Astrocyte (in vitro differentiated cells and primary cell): ENCODE measurements at regions not wholly inside any gene's neighbourhood (a gene's known extent, or its start where the extent isn't known, plus 50 kb on each side); places are given as distances from the start of the nearest gene placed in this dataset.
"Not testable (repeated sequence)": the region's sequence is repeated elsewhere in the genome, so short reads cannot be mapped to it uniquely, and the experiment has no call there.

Experiments
- DNase-seq: peaks from one replicate; pipeline ENCODE4 v3.0.0-alpha.2; 2010; ENCODE audit warnings: low read depth
- FAIRE-seq: peaks from 2 replicates; lab custom pipeline; 2011; peaks lifted over from hg19 to GRCh38; lab: Jason Lieb, UNC
- H2AFZ ChIP-seq: 2 replicates; pipeline ENCODE4 v1.6.0; 2012; ENCODE audit warnings: low read depth, low read length, inconsistent platforms
- H3K27ac ChIP-seq: 2 replicates; pipeline ENCODE4 v1.5.1; 2011; ENCODE audit warnings: low read depth, low read length, inconsistent platforms
- H3K27me3 ChIP-seq: 2 replicates; pipeline ENCODE4 v1.6.0; 2011; ENCODE audit warnings: low read length, inconsistent platforms; ENCODE audit not compliant: insufficient read depth
- H3K36me3 ChIP-seq: 2 replicates; pipeline ENCODE4 v1.5.1; 2011; ENCODE audit warnings: low read length, inconsistent platforms; ENCODE audit not compliant: insufficient read depth
- H3K4me1 ChIP-seq: 2 replicates; pipeline ENCODE4 v1.5.1; 2011; ENCODE audit warnings: low read length, inconsistent platforms; ENCODE audit not compliant: insufficient read depth
- H3K4me2 ChIP-seq: 2 replicates; pipeline ENCODE4 v1.6.0; 2012; ENCODE audit warnings: low read length, inconsistent platforms
- H3K4me3 ChIP-seq: 2 replicates; pipeline ENCODE4 v1.5.1; 2011; ENCODE audit warnings: low read depth, mild to moderate bottlenecking, low read length, inconsistent platforms; ENCODE audit not compliant: insufficient read depth
- H3K79me2 ChIP-seq: 2 replicates; pipeline ENCODE4 v1.6.0; 2012; ENCODE audit warnings: mild to moderate bottlenecking, low read length, inconsistent platforms; ENCODE audit not compliant: insufficient read depth
- H3K9ac ChIP-seq: 2 replicates; pipeline ENCODE4 v1.6.0; 2012; ENCODE audit warnings: mild to moderate bottlenecking, low read length, inconsistent platforms
- H3K9me3 ChIP-seq: 2 replicates; pipeline ENCODE4 v1.5.1; 2012; ENCODE audit warnings: low read depth, mild to moderate bottlenecking, low read length, inconsistent platforms; ENCODE audit not compliant: insufficient read depth
- H4K20me1 ChIP-seq: 2 replicates; pipeline ENCODE4 v1.6.0; 2012; ENCODE audit warnings: low read length, inconsistent platforms; ENCODE audit not compliant: insufficient read depth
- H3K27ac Mint-ChIP-seq: one replicate; pipeline ENCODE4 v1.8.0; 2021; ENCODE audit warnings: mild to moderate bottlenecking, mixed read lengths; ENCODE audit not compliant: unreplicated experiment
- H3K27me3 Mint-ChIP-seq: one replicate; pipeline ENCODE4 v1.8.0; 2021; ENCODE audit warnings: low read depth, mixed read lengths; ENCODE audit not compliant: unreplicated experiment
- H3K36me3 Mint-ChIP-seq: one replicate; pipeline ENCODE4 v1.8.0; 2021; ENCODE audit warnings: low read depth, mixed read lengths; ENCODE audit not compliant: unreplicated experiment
- H3K4me1 Mint-ChIP-seq: one replicate; pipeline ENCODE4 v1.8.0; 2021; ENCODE audit warnings: low read depth, mixed read lengths; ENCODE audit not compliant: unreplicated experiment
- H3K4me3 Mint-ChIP-seq: one replicate; pipeline ENCODE4 v1.8.0; 2021; ENCODE audit warnings: mild to moderate bottlenecking, moderate library complexity, mixed read lengths; ENCODE audit not compliant: unreplicated experiment
- H3K9me3 Mint-ChIP-seq: one replicate; pipeline ENCODE4 v1.8.0; 2021; ENCODE audit warnings: mild to moderate bottlenecking, mixed read lengths; ENCODE audit not compliant: unreplicated experiment
- CTCF ChIP-seq: IDR thresholded peaks from 2 replicates; pipeline ENCODE4 v1.5.1; 2011; ENCODE audit warnings: low read depth, mild to moderate bottlenecking, inconsistent platforms, low read length, moderate library complexity; ENCODE audit not compliant: insufficient read depth
- EZH2 ChIP-seq: IDR thresholded peaks from 2 replicates; pipeline ENCODE4 v1.6.1; 2012; ENCODE audit warnings: mild to moderate bottlenecking, low read length, inconsistent platforms; ENCODE audit not compliant: insufficient read depth

DNA sequence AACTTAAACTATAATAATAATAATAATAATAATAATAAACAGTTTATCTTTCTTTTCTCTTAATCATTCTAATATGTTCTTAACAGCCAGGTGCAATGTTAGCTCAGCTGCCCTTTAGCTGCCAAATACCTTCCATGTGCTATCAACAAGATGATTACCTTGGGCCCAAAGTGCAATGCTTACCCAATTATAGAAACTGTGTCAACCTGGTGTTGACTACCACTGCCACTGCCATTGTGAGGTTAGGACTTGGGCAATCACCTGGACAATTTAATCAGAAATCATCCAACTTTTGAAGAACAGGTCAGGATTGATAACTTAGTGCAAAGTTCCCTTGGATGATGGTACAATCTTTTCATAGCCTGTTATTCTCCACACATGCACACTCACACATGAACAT is 371.8 kb upstream of the SALL1 start:
- no peaks in the 10 kb centered on the region for H3K9me3 ChIP-seq
- no peak overlapping the region for H3K9ac ChIP-seq
- peaks cover 8% of the 10 kb centered on the region for H3K4me1 Mint-ChIP-seq
- H3K27me3 ChIP-seq = no peaks in the 10 kb centered on the region
- peaks cover 5% of the 10 kb centered on the region for H3K27me3 Mint-ChIP-seq
- peaks cover 6% of the 10 kb centered on the region for H3K4me1 ChIP-seq
- H3K79me2 ChIP-seq = no peaks in the 10 kb centered on the region
- no peak overlapping the region for H3K27ac ChIP-seq
- no peaks in the 10 kb centered on the region for H3K36me3 ChIP-seq
- FAIRE-seq (no peak), DNase-seq (no peak)
- H2AFZ ChIP-seq = no peak overlapping the region
- H4K20me1 ChIP-seq = no peaks in the 10 kb centered on the region
- no peak overlapping the region for H3K4me3 ChIP-seq
- H3K4me3 Mint-ChIP-seq = no peak overlapping the region
- H3K36me3 Mint-ChIP-seq = no peaks in the 10 kb centered on the region
- H3K27ac Mint-ChIP-seq = no peak overlapping the region
- H3K9me3 Mint-ChIP-seq = peaks cover 14% of the 10 kb centered on the region
- H3K4me2 ChIP-seq = no peak overlapping the region
- TF ChIP-seq EZH2 (no peak), CTCF (no peak)

- not testable (repeated sequence) for H3K9ac ChIP-seq, H3K36me3 Mint-ChIP-seq, H2AFZ ChIP-seq, H3K4me1 ChIP-seq, FAIRE-seq, H3K9me3 ChIP-seq, H3K4me2 ChIP-seq, H3K27ac Mint-ChIP-seq, DNase-seq, H3K79me2 ChIP-seq, H3K4me3 ChIP-seq, H3K27ac ChIP-seq, H3K4me1 Mint-ChIP-seq, H3K36me3 ChIP-seq, H3K4me3 Mint-ChIP-seq, H3K27me3 ChIP-seq, H3K27me3 Mint-ChIP-seq, H4K20me1 ChIP-seq
- peaks cover 10% of the 10 kb centered on the region for H3K9me3 Mint-ChIP-seq
These were observed 365.9 kb upstream of the SALL1 start for GRCh38 chr16:51516960-51517359.

DNA sequence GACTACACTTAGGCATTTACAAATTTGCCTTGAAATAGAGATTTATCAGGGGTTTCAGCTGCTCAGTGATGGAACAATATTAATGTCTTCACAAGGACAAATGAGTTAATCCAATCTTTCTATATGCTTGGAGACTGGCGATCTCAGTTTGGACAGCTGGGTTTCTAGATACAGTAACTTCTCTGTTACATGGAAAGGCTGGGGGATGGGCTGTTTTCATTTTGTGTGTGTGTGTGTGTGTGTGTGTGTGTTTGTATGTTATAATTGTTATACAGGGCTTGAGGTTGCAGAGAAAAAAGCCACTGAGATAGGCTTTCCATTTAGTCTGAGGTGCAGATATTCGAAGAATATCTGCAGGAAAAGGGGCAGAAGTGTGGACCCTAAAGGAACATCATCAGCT is 359.3 kb upstream of the SALL1 start:
- no peaks in the 10 kb centered on the region for H3K36me3 ChIP-seq
- no peak overlapping the region for H3K4me3 ChIP-seq
- TF ChIP-seq CTCF (no peak), EZH2 (no peak)
- H2AFZ ChIP-seq = no peak overlapping the region
- DNase-seq = no peak
- no peaks in the 10 kb centered on the region for H3K4me1 ChIP-seq
- Mint-ChIP-seq H3K4me1 (no peaks in the 10 kb centered on the region), H3K27ac (no peak overlapping the region), H3K4me3 (no peak overlapping the region), H3K27me3 (no peaks in the 10 kb centered on the region), H3K36me3 (no peaks in the 10 kb centered on the region), H3K9me3 (peaks cover 3% of the 10 kb centered on the region)
- no peak overlapping the region for H3K4me2 ChIP-seq
- no peak for FAIRE-seq
- no peak overlapping the region for H3K9ac ChIP-seq
- no peaks in the 10 kb centered on the region for H3K79me2 ChIP-seq
- H3K27me3 ChIP-seq = no peaks in the 10 kb centered on the region
- H3K9me3 ChIP-seq = no peaks in the 10 kb centered on the region
- H3K27ac ChIP-seq = no peak overlapping the region
- no peaks in the 10 kb centered on the region for H4K20me1 ChIP-seq
